ENCODE measurements at regions not wholly inside any gene's neighbourhood (a gene's known extent, or its start where the extent isn't known, plus 50 kb on each side); places are given as distances from the start of the nearest gene placed in this dataset.
"Not testable (repeated sequence)": the region's sequence is repeated elsewhere in the genome, so short reads cannot be mapped to it uniquely, and the experiment has no call there.

GRCh38 chr6:15924893-15925292 lies 204.0 kb upstream of the MYLIP start:
- DNase-seq (ENCODE audit: low read depth): no peak

- no peak for DNase-seq (ENCODE audit: low read depth)
Observed at GRCh38 chr6:15922510-15923250, 206.2 kb upstream of the MYLIP start.

- DNase-seq (ENCODE audit: low read depth): no peak
Observed at GRCh38 chr6:15921243-15921642, 207.6 kb upstream of the MYLIP start.

- DNase-seq (ENCODE audit: low read depth): no peak
Observed at GRCh38 chr6:15916581-15916980, 212.3 kb upstream of the MYLIP start.

- no peak for DNase-seq (ENCODE audit: low read depth)
Observed at GRCh38 chr6:15915508-15916178, 213.2 kb upstream of the MYLIP start.

GRCh38 chr6:15914553-15914952 lies 214.3 kb upstream of the MYLIP start:
- no peak for DNase-seq (ENCODE audit: low read depth)

GRCh38 chr6:15913573-15913972 lies 215.3 kb upstream of the MYLIP start:
- no peak for DNase-seq (ENCODE audit: low read depth)

GRCh38 chr6:15912505-15913400 lies 216.1 kb upstream of the MYLIP start:
- no peak for DNase-seq (ENCODE audit: low read depth)

- no peak for DNase-seq (ENCODE audit: low read depth)
Observed at GRCh38 chr6:15911753-15912504, 217.0 kb upstream of the MYLIP start.

GRCh38 chr6:15909290-15910070 lies 219.4 kb upstream of the MYLIP start:
- no peak for DNase-seq (ENCODE audit: low read depth)

- DNase-seq (ENCODE audit: low read depth): no peak
Observed at GRCh38 chr6:15908871-15909270, 220.0 kb upstream of the MYLIP start.

GRCh38 chr6:15907914-15908518 lies 220.9 kb upstream of the MYLIP start:
- no peak for DNase-seq (ENCODE audit: low read depth)

- DNase-seq (ENCODE audit: low read depth): not testable (repeated sequence)
Observed at GRCh38 chr6:15907220-15907913, 221.5 kb upstream of the MYLIP start.

- DNase-seq (ENCODE audit: low read depth): no peak
Observed at GRCh38 chr6:15906420-15907016, 222.4 kb upstream of the MYLIP start.

GRCh38 chr6:15905488-15906419 lies 223.1 kb upstream of the MYLIP start:
- DNase-seq (ENCODE audit: low read depth): no peak

GRCh38 chr6:15904651-15905376 lies 224.1 kb upstream of the MYLIP start:
- no peak for DNase-seq (ENCODE audit: low read depth)

GRCh38 chr6:15901141-15902115 lies 227.5 kb upstream of the MYLIP start:
- no peak for DNase-seq (ENCODE audit: low read depth)
